HG03460 (cell line): ENCODE measurements at regions not wholly inside any gene's neighbourhood (a gene's known extent, or its start where the extent isn't known, plus 50 kb on each side); places are given as distances from the start of the nearest gene placed in this dataset.
A peak's percentile ranks its signal among the peaks of the same experiment; 100 is the strongest.

Experiments
- ATAC-seq: cut with Tn5 transposase; IDR thresholded peaks from one replicate; pipeline ENCODE4 v1.9.1; 2021; ENCODE audit not compliant: unreplicated experiment

- ATAC-seq, result no peak
Measured at GRCh38 chr18:56545464-56545863, 92.9 kb downstream of the TXNL1 start.

GRCh38 chr18:56542476-56542875 lies 95.9 kb downstream of the TXNL1 start:
- ATAC-seq, result no peak

GRCh38 chr18:56541793-56542192 lies 96.6 kb downstream of the TXNL1 start:
- no peak for ATAC-seq

- ATAC-seq, result no peak
Measured at GRCh38 chr18:56541340-56541739, 97.1 kb downstream of the TXNL1 start.

GRCh38 chr18:56538746-56539145 lies 99.6 kb downstream of the TXNL1 start:
- no peak for ATAC-seq

- peak; percentile 91 for ATAC-seq
Measured at GRCh38 chr18:56532176-56532840, 106.1 kb downstream of the TXNL1 start.

DNA sequence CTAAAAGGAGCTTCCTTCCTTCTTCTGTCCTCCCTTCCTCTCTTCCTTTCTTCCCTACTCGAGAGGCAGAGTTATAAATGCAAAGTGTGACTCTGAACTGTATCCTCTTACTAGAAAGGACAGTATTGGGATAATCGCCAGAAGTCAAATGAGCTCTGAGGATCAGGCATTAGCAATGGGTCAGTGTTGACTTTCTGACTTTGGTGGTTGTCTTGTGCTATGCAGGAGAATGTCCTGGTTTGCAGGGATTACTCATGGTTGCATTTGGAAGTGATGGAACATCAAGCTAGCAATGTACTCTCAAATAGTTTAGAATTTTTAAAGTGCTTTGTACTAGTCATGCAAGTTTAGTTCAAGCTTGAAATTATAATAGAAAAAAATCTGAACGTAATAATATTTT lies 115.6 kb downstream of the TXNL1 start:
- ATAC-seq, result no peak

DNA sequence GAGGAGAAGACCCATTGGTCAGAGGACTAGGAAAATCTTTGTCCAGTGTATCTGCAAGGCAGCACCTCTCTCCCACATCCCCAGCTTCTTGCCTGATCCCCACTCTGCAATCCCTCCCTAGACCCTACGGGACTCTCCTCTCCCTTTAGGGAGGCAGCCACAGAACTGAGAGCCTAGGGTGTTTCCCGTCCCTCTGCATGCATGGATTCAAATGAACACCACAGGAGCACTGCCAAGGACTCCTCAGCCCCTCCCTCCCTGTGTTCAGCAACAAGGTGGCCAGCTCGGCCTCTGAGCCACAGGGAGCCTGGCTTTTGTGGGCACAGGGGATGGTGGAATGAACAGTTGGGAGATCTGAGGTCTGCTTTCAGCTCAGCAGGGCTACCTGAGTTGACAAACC lies 117.1 kb downstream of the TXNL1 start:
- no peak for ATAC-seq

- ATAC-seq, result no peak
Measured at GRCh38 chr18:56517761-56518160, 120.6 kb downstream of the TXNL1 start.

DNA sequence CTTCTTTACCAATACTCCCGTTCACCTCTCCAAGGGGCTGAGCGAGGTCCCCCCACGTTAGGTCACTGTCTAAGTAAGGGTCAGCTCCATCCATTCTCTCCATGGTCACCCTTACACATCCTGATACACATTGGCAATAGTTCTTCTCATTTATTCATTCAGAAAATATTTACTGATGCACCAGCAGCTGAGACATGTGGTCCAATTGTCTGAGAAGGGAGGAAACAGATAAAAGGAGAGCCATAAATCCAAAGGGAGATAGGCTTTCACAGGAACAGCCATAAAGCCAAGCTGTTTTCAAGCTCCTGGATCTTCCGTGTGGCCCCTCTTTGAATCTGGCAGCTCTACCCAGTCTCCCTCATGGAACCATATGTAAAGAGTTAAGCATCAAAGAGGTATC lies 121.2 kb downstream of the TXNL1 start:
- ATAC-seq, result no peak

DNA sequence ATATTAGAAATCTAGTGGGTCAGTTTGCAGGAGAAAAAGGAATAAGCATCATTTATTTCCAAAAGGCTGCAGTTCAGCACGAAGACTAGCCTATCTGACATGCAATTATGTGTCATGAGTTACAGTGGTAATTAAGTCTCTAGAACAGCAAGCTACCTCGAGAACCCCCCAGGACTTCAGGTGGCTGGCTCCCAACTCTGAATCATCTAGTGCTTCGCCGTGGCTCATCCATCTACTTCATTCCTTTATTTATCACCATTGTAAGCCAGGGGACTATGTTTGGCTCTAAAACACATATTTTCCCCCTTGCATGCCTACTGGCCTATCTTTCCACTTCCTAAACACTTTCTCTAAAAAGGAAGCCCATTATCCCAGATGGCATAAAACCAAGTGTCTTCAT lies 121.6 kb downstream of the TXNL1 start:
- ATAC-seq, result no peak

DNA sequence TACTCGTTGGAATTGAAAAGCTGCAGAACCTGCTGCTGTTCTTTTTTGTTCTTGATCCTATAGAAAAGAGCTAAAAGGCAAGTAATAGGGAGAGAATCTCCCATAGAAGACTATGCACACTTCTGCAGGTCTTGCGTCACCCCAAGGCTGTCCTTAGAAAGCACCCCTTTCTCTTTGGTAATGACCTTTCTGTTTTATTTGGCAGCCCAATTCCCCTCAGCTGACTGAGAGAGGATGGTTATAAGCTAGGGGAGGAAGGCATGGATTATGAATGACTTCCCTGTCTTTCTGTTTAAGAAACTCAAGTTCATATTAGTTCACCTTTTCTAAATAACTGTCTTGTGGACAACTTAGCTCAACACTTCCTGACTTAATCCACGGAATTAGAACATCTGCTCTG lies 122.9 kb downstream of the TXNL1 start:
- no peak for ATAC-seq

DNA sequence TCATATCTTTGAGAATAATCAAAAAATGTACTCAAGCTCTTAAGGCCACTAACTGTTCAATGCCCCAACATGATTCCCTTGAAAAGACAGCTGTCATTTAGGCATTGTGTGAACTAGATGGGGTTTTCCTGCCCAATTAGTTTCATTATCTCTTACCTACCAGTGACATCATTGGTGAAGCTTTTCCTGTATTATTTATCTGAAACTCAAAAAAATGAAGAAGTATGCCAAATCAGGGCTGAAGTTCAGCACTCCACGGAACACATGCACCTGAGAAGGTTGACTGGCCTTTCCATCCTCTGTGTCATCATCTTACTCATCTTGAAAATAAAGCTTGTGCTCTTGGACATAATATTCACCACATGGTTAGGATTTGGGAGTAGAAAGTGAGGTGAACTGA lies 126.4 kb downstream of the TXNL1 start:
- ATAC-seq, result peak; percentile 55

- ATAC-seq, result no peak
Measured at GRCh38 chr18:56510108-56510507, 128.3 kb downstream of the TXNL1 start.

DNA sequence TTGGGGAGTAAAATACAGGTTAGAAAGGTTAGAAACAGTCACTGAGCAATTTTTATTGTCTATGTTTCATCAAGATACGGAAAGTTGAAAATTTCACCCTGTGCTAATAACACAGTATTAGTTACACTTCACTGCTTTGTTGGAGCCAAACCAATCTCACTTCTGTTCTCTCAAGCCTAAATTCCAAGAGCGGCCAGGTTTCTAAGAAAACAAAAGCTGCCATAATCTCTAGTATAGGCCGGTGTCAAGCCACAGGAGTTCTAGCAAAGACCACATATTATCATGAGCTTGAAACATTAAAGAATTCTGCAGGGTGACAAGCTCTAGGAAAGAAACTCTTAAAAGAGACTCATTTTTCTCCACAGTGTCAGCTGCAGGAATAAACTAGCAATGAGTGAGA lies 128.7 kb downstream of the TXNL1 start:
- ATAC-seq, result no peak

DNA sequence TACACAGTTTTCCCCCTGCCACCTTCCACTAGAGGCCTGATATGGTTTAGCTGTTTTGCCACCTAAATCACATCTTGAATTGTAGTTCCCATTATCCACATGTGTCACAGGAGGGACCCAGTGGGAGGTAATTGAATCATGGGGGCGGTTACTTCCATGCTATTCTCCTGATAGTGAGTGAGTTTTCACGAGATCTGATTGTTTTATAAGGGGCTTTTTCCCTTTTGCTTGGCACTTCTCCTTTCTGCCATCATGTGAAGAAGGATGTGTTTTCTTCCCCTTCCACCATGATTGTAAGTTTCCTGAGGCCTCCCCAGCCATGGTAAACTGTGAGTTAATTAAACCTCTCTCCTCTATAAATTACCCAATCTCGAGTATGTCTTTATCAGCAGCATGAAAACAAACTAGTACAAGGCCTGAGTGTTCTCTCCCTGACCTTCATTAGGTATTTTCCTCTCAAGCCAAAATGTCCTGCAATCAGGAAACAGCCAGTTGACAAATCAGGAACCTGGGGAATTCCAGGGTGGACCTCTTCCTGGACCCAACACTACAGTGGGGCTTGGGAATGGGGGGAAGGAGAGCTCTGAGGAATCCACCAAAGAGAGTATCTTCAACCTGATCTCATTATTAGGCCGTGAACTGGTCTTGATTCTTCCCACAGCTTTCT lies 129.9 kb downstream of the TXNL1 start:
- no peak for ATAC-seq

DNA sequence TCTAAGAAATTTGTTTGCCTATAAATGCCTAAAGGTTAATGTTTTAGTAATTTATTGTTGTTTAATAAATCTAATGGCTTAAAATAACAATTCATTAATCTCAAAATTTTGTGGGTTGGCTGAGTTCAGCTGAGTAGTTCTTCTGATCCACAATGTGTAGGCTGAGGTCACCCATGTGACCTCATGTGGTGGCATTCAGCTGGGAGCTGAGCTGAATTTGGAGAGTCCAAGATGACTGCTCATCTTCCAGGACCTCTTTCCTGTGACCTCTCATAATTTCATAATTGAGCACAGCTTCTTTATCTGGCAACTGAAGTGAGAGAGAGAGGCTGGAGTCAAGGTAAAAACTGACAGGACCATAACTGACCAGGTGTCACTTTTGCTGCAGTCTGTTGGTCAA lies 132.4 kb downstream of the TXNL1 start:
- no peak for ATAC-seq

- no peak for ATAC-seq
Measured at GRCh38 chr18:56505293-56505692, 133.1 kb downstream of the TXNL1 start.

DNA sequence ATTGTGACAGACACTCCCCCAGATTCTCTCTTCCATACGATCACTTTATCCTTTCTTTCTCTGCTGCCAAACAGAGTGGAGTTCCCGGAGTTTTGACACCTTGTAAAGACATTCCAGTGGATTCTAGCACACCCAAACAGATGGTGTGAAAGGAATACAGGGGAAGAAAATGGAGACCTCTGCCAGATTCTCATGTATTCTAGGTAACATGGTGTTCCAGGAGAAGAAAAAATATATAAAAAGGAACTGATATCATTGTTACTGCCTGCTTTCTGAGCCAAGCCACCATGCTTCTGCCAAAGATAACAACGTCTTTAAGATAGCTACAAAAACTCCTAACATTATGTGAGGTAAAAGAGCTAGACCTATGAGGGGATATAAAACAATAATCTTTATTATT lies 136.5 kb downstream of the TXNL1 start:
- ATAC-seq, result no peak

- ATAC-seq, result no peak
Measured at GRCh38 chr18:56495884-56496283, 142.5 kb downstream of the TXNL1 start.

GRCh38 chr18:56493531-56493930 lies 144.9 kb downstream of the TXNL1 start:
- no peak for ATAC-seq

GRCh38 chr18:56492136-56492535 lies 146.3 kb downstream of the TXNL1 start:
- ATAC-seq, result no peak

GRCh38 chr18:56490942-56491341 lies 147.4 kb downstream of the TXNL1 start:
- ATAC-seq, result no peak
